ENCODE measurements at regions not wholly inside any gene's neighbourhood (a gene's known extent, or its start where the extent isn't known, plus 50 kb on each side); places are given as distances from the start of the nearest gene placed in this dataset.

DNA sequence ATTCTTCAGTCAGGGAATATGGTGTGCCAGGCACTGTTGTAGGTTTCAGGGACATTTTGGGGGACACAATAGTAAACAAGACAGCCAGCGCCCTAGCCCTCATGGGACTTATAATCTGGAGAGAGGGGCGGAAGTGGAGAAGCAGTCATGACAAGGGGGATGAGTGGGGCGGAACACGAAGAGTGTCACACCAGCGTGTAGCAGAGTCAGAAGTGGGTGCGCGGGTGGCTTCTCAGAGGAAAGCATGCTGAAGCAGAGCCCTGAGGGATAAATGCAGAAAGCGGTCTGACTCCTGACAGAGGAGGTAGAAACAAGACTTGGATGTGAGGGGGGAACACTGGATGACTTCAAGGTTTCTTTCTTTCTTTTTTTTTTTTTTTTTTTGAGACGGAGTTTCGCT is 160.3 kb upstream of the LYZL2 start:
- Histone ChIP-seq H2BK20ac (ENCODE audit: low read length) (no peak overlapping the region), H3K18ac (ENCODE audit: extremely low read depth, low read length) (no peak overlapping the region), H4K20me1 (replicated peaks in 1 of 2; ENCODE audit: control insufficient read depth in 1 of 2, insufficient read depth in 2 of 2, low read length in 2 of 2) (no peaks in the 10 kb centered on the region), H3K4ac (replicated peaks; ENCODE audit: insufficient read length, low read depth, low read length) (no peak overlapping the region), H4K91ac (replicated peaks; ENCODE audit: insufficient read length, low read length) (no peak overlapping the region), H3K4me3 (ENCODE audit: extremely low read depth in 1 of 4, insufficient read depth in 2 of 4, low read depth in 3 of 4, low read length in 4 of 4) (no peak overlapping the region), H3K23me2 (ENCODE audit: low read depth, low read length) (no peaks in the 10 kb centered on the region; the same call in 1 of the 2 replicates), H2BK5ac (ENCODE audit: low read depth, low read length) (no peak overlapping the region), H2AK5ac (ENCODE audit: low read depth, low read length) (no peak overlapping the region), H4K5ac (ENCODE audit: insufficient read length, low read depth, low read length) (no peak overlapping the region), H3K56ac (replicated peaks; ENCODE audit: insufficient read length, low read depth, low read length) (no peak overlapping the region), H3K9ac (replicated peaks in 1 of 4; ENCODE audit: extremely low read depth in 1 of 4, low read depth in 3 of 4, low read length in 3 of 4) (no peak overlapping the region), H2BK15ac (ENCODE audit: low read length) (no peak overlapping the region), H3K9me3 (ENCODE audit: insufficient read depth in 2 of 2, low read depth in 1 of 2, low read length in 1 of 2) (0 out of 4 replicates have a peak, but pooled peaks cover 3 to 10% of the 10 kb centered on the region in 2 experiments), H3K14ac (ENCODE audit: insufficient read length) (no peak overlapping the region), H3K4me1 (replicated peaks in 1 of 4; ENCODE audit: control insufficient read depth in 3 of 4, insufficient read depth in 4 of 4, low read length in 3 of 4) (peaks cover 0 to 6% (median 2%) of the 10 kb centered on the region in 4 experiments; a peak in 1 of 7 replicates), H3K79me2 (ENCODE audit: control insufficient read depth in 1 of 2, insufficient read depth in 2 of 2, low read length in 2 of 2) (no peaks in the 10 kb centered on the region), H4K8ac (ENCODE audit: extremely low read depth, insufficient read depth, low read length) (no peak overlapping the region), H3K23ac (ENCODE audit: insufficient read length) (no peak overlapping the region), H3K36me3 (ENCODE audit: control insufficient read depth in 2 of 4, insufficient read depth in 4 of 4, low read length in 3 of 4) (no peaks in the 10 kb centered on the region), H2AFZ (ENCODE audit: low read length) (no peak overlapping the region), H3K27ac (ENCODE audit: low read depth, low read length) (no peak overlapping the region), H3K4me2 (ENCODE audit: insufficient read depth in 1 of 2, low read depth in 2 of 2, low read length in 2 of 2) (no peak overlapping the region), H2BK120ac (replicated peaks; ENCODE audit: low read depth, low read length) (no peak overlapping the region), H3K79me1 (ENCODE audit: low read depth, low read length) (no peaks in the 10 kb centered on the region), H2BK12ac (ENCODE audit: low read depth, low read length) (no peak overlapping the region), H3K27me3 (replicated peaks in 1 of 4; ENCODE audit: control insufficient read depth in 3 of 4, extremely low read depth in 1 of 4, insufficient read depth in 3 of 4, low read length in 3 of 4) (peaks cover 0 to 8% (median 6%) of the 10 kb centered on the region in 4 experiments; a peak in 2 of 7 replicates)
- WGBS, 2 experiments (ENCODE audit: extremely low coverage in 1 of 2, insufficient coverage in 1 of 2, insufficient read length in 1 of 2, insufficient replicate concordance in 2 of 2, low coverage in 1 of 2, low lambda C conversion rate in 2 of 2, missing lambda C conversion rate in 1 of 2) = 83% methylated on average over 8 of the region's 10 CpGs; no CpG with 5 or more reads in 1 of the 2 experiments
- no peak for FAIRE-seq
- no peak for DNase-seq (ENCODE audit: low read depth in 1 of 2, low spot score in 2 of 2)
- POLR2A ChIA-PET (ENCODE audit: partially characterized antibody) = no interaction called here
- TF ChIP-seq NRF1 (IDR thresholded peaks at IDR 0.05; ENCODE audit: low read depth, low read length) (no peak), GABPA (IDR thresholded peaks at IDR 0.05; ENCODE audit: borderline replicate concordance, insufficient read depth, low read length) (no peak), KDM4A (IDR thresholded peaks at IDR 0.05; ENCODE audit: low read depth, low read length, severe bottlenecking) (no peak), CTCF (IDR thresholded peaks at IDR 0.05; ENCODE audit: control extremely low read depth in 1 of 3, insufficient read depth in 1 of 3, low read depth in 1 of 3, low read length in 3 of 3) (no peak), CBX8 (IDR thresholded peaks at IDR 0.05; ENCODE audit: borderline replicate concordance, low read depth, low read length) (no peak), SP2 (IDR thresholded peaks at IDR 0.05; ENCODE audit: low read length) (no peak), BRCA1 (IDR thresholded peaks at IDR 0.05; ENCODE audit: low read depth, low read length) (no peak), GTF2F1 (IDR thresholded peaks at IDR 0.05; ENCODE audit: borderline replicate concordance, low read depth, low read length) (no peak)
- TF ChIP-seq, protein P1, sequence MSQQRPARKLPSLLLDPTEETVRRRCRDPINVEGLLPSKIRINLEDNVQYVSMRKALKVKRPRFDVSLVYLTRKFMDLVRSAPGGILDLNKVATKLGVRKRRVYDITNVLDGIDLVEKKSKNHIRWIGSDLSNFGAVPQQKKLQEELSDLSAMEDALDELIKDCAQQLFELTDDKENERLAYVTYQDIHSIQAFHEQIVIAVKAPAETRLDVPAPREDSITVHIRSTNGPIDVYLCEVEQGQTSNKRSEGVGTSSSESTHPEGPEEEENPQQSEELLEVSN (IDR thresholded peaks at IDR 0.05) = no peak
- CTCF ChIA-PET (ENCODE audit: partially characterized antibody) = interaction anchor here (1.0 kb wide), 1 partner anchor 44 kb away, joined by 3 read pairs; no protein-coding TSS in a partner anchor

Measured in H1 (cell line).